ENCODE measurements at regions not wholly inside any gene's neighbourhood (a gene's known extent, or its start where the extent isn't known, plus 50 kb on each side); places are given as distances from the start of the nearest gene placed in this dataset.

DNA sequence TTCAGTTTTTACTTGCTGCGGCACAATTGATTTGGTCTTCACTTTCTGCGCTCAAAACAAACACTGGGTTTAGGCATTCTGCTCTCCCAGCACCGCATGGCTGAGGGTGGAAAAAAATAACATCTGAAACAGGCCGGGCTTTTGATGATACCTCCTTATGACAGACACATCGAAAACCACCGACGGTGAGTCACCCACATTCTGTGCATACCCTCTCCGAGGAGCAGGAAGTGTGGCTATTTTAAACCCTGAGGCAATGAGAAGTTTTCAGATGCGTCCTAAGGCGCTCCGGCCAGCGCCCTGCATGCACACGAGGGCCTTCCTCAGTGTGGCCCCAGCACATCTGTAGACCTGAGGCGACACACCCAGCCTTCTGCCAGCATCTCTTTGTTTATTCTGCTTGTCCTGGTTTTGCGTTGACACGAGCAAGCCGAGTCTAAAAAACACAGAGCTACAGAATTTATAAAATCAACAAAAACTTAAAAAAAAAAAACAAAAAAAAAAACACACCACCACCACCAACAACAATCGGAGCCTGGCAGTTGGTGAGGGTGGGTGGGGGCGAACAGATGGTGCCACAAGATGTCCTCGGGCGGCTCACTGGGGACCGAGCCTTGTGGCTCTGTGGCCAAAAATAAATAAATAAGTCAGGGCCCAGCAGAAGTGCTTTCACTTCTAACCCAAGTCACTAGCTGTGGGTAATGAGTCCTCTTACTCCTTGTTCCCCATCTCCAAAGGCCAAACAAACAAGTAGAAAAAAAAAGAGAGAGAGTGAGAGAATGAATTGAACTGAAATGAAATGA lies 162.6 kb upstream of the IRF2BP2 start:
- H3K27ac ChIP-seq (ENCODE audit: low read length): no peak overlapping the region
- no peaks in the 10 kb centered on the region for H3K4me1 ChIP-seq (ENCODE audit: low read length)
- H3K27me3 ChIP-seq (ENCODE audit: low read length): no peaks in the 10 kb centered on the region
- no peaks in the 10 kb centered on the region for H3K36me3 ChIP-seq (ENCODE audit: insufficient read depth, low read length)
- no peak overlapping the region for H3K9ac ChIP-seq (ENCODE audit: low read length)
- DNase-seq: no peak
- no peak overlapping the region for H3K4me3 ChIP-seq (ENCODE audit: low read length)
- no peaks in the 10 kb centered on the region for H3K9me3 ChIP-seq (ENCODE audit: low read length)
- H3K79me2 ChIP-seq (ENCODE audit: low read length): no peaks in the 10 kb centered on the region
- H4K20me1 ChIP-seq (ENCODE audit: insufficient read depth, low read depth, low read length): no peaks in the 10 kb centered on the region
- no peak overlapping the region for H3K4me2 ChIP-seq (ENCODE audit: low read depth, low read length, poor library complexity, severe bottlenecking)
- H3K9me2 ChIP-seq (replicated peaks; ENCODE audit: insufficient read depth, low read length): no peaks in the 10 kb centered on the region
- no peak overlapping the region for H2AFZ ChIP-seq (ENCODE audit: low read length)

DNA sequence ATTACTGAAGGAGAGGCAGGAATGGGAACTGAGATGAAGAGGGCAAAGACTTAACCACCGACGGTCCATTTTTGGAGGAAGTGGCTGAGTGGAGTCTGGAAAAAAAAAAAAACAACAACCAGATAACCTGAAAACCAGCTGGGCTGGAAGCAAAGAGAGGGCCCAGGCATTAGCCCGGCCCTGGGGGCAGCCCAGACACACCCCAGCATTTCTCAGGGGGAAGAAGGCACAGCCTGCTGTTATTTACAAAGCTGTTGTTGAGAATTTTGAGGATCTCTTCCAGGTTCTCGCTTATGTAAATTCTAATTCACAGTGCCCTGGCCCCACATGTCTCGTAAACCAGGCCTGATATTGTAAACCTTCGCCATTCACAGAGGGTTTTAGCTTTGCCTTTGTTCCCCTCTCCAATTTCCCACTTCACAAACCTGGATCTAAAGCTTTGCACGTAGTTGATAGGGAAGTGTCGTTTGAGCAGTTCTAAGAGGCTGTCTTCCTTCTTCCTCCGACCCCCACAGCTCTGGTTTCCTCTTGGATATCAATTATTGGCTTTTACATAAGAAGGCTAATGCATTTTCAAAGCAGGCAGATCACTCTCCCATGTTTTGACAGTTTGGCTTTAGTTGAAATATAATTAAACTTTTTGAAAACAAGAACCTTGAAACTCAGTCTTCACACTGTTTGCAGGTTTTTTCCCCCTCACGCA lies 161.8 kb upstream of the IRF2BP2 start:
- no peak overlapping the region for H3K27ac ChIP-seq (ENCODE audit: low read length)
- DNase-seq: no peak
- H3K36me3 ChIP-seq (ENCODE audit: insufficient read depth, low read length): no peaks in the 10 kb centered on the region
- no peaks in the 10 kb centered on the region for H3K27me3 ChIP-seq (ENCODE audit: low read length)
- H3K79me2 ChIP-seq (ENCODE audit: low read length): no peaks in the 10 kb centered on the region
- no peaks in the 10 kb centered on the region for H3K4me1 ChIP-seq (ENCODE audit: low read length)
- H4K20me1 ChIP-seq (ENCODE audit: insufficient read depth, low read depth, low read length): no peaks in the 10 kb centered on the region
- H3K9ac ChIP-seq (ENCODE audit: low read length): no peak overlapping the region
- H3K9me2 ChIP-seq (replicated peaks; ENCODE audit: insufficient read depth, low read length): no peaks in the 10 kb centered on the region
- no peak overlapping the region for H3K4me3 ChIP-seq (ENCODE audit: low read length)
- no peaks in the 10 kb centered on the region for H3K9me3 ChIP-seq (ENCODE audit: low read length)
- H3K4me2 ChIP-seq (ENCODE audit: low read depth, low read length, poor library complexity, severe bottlenecking): no peak overlapping the region
- H2AFZ ChIP-seq (ENCODE audit: low read length): no peak overlapping the region

DNA sequence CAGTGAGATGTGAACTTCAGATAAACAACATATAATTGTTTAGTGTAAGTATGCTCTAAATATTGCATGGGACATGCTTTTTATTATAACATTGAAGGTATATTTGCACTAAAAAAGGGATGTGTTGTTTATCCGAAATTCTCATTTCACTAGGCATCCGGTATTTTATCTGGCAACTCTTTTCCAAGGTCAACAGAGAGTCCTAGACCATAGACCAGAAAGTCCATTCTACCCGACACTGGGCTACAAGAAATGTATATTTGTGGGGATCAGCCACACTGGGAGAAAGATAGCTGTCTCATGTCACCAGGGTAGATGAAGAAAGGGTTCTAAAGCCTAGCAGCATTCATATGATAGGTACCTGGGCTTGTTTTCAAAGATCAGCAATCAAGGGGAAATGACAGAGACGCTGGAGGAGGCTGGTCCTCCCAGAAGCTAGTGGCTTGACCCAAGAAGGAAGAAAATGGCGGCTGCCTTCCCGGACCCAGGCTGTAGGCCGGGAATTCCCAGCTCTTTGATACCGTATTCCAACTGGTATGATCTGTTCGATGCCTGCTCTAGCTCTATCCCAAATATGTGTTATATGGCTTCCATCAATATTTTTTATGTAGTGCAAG lies 161.1 kb upstream of the IRF2BP2 start:
- H4K20me1 ChIP-seq (ENCODE audit: insufficient read depth, low read depth, low read length): no peaks in the 10 kb centered on the region
- H3K27me3 ChIP-seq (ENCODE audit: low read length): no peaks in the 10 kb centered on the region
- no peak overlapping the region for H3K4me3 ChIP-seq (ENCODE audit: low read length)
- no peaks in the 10 kb centered on the region for H3K79me2 ChIP-seq (ENCODE audit: low read length)
- no peaks in the 10 kb centered on the region for H3K9me3 ChIP-seq (ENCODE audit: low read length)
- H3K9ac ChIP-seq (ENCODE audit: low read length): no peak overlapping the region
- H3K4me1 ChIP-seq (ENCODE audit: low read length): no peaks in the 10 kb centered on the region
- no peak overlapping the region for H3K4me2 ChIP-seq (ENCODE audit: low read depth, low read length, poor library complexity, severe bottlenecking)
- H3K9me2 ChIP-seq (replicated peaks; ENCODE audit: insufficient read depth, low read length): no peaks in the 10 kb centered on the region
- H3K36me3 ChIP-seq (ENCODE audit: insufficient read depth, low read length): no peaks in the 10 kb centered on the region
- DNase-seq: no peak
- no peak overlapping the region for H3K27ac ChIP-seq (ENCODE audit: low read length)
- no peak overlapping the region for H2AFZ ChIP-seq (ENCODE audit: low read length)

DNA sequence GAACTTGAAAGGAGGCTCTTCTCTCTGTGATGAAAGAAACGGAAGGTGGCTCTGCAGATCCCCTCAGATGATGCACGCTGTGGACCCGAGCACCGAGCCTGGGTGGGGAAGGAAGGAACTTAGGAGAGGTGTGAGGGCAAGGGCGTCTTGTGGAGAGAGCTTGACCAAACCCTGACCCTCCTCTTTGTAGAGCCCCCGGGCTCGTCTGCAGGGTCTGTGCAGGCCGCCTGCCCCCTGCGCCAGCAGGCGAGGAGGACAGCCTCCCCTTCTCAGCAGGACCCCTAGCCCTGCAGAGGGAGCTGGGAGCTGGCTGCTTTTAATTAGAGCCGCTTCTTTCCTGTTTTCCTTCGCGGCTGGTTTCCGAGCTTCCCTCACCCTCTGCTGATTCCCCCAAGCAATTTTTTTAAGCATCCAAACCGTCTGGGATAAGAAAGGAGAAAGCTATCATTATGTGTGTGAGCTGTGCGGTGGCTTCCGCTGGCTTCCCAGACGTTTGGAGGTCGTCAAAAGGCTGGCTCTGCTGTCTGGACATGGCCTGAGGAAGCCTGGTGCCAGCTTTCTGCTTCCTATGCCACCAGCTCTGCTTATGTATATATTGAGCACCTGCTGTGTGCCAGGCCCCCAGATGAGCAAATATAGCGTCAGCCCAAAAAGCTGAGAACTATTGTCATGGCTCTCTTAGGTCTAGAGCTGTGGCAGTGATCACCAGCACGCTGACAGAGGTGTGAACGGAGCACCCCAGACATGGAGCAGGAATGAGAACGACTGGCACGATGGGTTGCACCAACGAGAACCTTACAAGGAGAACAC lies 160.2 kb upstream of the IRF2BP2 start:
- H4K20me1 ChIP-seq (ENCODE audit: insufficient read depth, low read depth, low read length): no peaks in the 10 kb centered on the region
- no peaks in the 10 kb centered on the region for H3K9me3 ChIP-seq (ENCODE audit: low read length)
- H3K9ac ChIP-seq (ENCODE audit: low read length): no peak overlapping the region
- no peak overlapping the region for H3K4me2 ChIP-seq (ENCODE audit: low read depth, low read length, poor library complexity, severe bottlenecking)
- H3K27ac ChIP-seq (ENCODE audit: low read length): no peak overlapping the region
- H3K9me2 ChIP-seq (replicated peaks; ENCODE audit: insufficient read depth, low read length): no peaks in the 10 kb centered on the region
- no peak for DNase-seq
- no peaks in the 10 kb centered on the region for H3K27me3 ChIP-seq (ENCODE audit: low read length)
- no peaks in the 10 kb centered on the region for H3K36me3 ChIP-seq (ENCODE audit: insufficient read depth, low read length)
- no peak overlapping the region for H3K4me3 ChIP-seq (ENCODE audit: low read length)
- no peaks in the 10 kb centered on the region for H3K79me2 ChIP-seq (ENCODE audit: low read length)
- H2AFZ ChIP-seq (ENCODE audit: low read length): no peak overlapping the region
- H3K4me1 ChIP-seq (ENCODE audit: low read length): no peaks in the 10 kb centered on the region

DNA sequence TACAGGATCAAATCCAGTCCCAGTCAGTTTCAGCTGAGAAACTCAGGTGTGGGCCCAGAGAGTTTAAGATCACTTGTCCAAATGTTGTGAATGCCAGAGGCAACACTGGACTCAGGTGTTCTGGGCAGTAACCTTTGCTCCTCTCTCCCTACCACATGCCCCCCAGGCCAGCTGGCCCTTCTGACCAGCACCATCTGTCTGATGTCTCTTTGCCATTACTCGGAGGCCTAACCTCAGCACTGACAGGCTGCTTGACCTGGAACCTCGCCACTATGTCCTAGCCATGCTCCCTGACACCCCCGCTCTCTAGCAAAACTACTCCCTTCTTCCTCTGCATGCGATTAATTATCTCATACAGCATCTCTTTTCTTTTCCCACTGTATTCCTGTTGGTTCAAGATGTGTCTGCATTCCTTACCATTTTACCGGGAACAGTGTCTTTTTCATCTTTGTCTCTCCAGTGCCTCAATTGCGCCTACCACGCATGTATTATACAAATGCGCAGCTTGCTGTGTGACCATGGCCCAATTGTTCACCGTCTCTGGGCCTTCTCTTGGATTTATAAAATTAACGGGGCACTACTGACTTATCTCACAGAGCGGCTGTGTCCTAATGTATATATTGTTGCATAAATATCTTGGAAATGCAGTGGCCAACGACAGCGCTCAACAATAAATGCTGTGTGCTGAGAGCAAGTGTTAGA lies 159.5 kb upstream of the IRF2BP2 start:
- no peaks in the 10 kb centered on the region for H3K27me3 ChIP-seq (ENCODE audit: low read length)
- no peak for DNase-seq
- no peaks in the 10 kb centered on the region for H3K9me2 ChIP-seq (replicated peaks; ENCODE audit: insufficient read depth, low read length)
- no peak overlapping the region for H3K4me2 ChIP-seq (ENCODE audit: low read depth, low read length, poor library complexity, severe bottlenecking)
- no peaks in the 10 kb centered on the region for H3K9me3 ChIP-seq (ENCODE audit: low read length)
- no peak overlapping the region for H3K9ac ChIP-seq (ENCODE audit: low read length)
- H2AFZ ChIP-seq (ENCODE audit: low read length): no peak overlapping the region
- H3K79me2 ChIP-seq (ENCODE audit: low read length): no peaks in the 10 kb centered on the region
- H4K20me1 ChIP-seq (ENCODE audit: insufficient read depth, low read depth, low read length): no peaks in the 10 kb centered on the region
- H3K36me3 ChIP-seq (ENCODE audit: insufficient read depth, low read length): no peaks in the 10 kb centered on the region
- no peak overlapping the region for H3K4me3 ChIP-seq (ENCODE audit: low read length)
- no peaks in the 10 kb centered on the region for H3K4me1 ChIP-seq (ENCODE audit: low read length)
- no peak overlapping the region for H3K27ac ChIP-seq (ENCODE audit: low read length)

DNA sequence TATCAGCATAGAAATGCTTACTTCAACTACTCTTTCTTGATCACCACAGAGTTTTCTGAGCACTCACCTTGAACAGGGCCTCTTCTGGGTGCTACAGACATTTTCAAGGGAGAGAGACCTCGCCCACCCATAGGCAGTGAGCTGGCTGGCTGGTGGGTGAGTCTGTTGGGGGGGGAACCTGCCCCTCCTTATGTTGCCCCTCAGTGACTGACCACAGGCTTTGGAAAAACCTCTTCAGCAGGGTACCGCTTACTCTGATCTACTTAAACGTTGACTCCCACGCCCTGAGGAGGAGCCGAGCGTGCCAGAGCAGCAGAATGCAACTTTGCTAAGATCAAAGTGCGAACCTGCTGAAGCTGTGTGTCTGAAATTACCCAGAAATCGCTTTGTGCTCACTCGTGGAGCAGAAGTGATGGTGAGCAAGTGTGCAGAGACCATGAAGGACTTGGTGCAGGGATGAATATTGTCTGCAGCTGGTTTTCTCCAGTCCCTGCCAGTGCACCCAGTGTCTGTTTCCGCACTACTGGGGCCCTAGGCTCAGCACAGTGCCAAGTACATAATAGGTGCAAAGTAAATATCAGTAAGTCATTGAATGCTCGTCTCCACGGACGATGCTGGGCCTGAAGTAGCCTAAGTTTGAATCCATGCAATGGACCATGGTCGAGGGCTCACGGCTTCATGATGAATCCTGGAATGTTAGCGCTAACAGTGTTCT lies 158.7 kb upstream of the IRF2BP2 start:
- H3K4me3 ChIP-seq (ENCODE audit: low read length): no peak overlapping the region
- no peaks in the 10 kb centered on the region for H4K20me1 ChIP-seq (ENCODE audit: insufficient read depth, low read depth, low read length)
- no peaks in the 10 kb centered on the region for H3K79me2 ChIP-seq (ENCODE audit: low read length)
- H3K9me3 ChIP-seq (ENCODE audit: low read length): no peaks in the 10 kb centered on the region
- H3K27ac ChIP-seq (ENCODE audit: low read length): no peak overlapping the region
- H3K9me2 ChIP-seq (replicated peaks; ENCODE audit: insufficient read depth, low read length): no peaks in the 10 kb centered on the region
- H3K27me3 ChIP-seq (ENCODE audit: low read length): no peaks in the 10 kb centered on the region
- DNase-seq: no peak
- H3K9ac ChIP-seq (ENCODE audit: low read length): no peak overlapping the region
- no peak overlapping the region for H3K4me2 ChIP-seq (ENCODE audit: low read depth, low read length, poor library complexity, severe bottlenecking)
- H3K36me3 ChIP-seq (ENCODE audit: insufficient read depth, low read length): no peaks in the 10 kb centered on the region
- no peaks in the 10 kb centered on the region for H3K4me1 ChIP-seq (ENCODE audit: low read length)
- H2AFZ ChIP-seq (ENCODE audit: low read length): no peak overlapping the region

DNA sequence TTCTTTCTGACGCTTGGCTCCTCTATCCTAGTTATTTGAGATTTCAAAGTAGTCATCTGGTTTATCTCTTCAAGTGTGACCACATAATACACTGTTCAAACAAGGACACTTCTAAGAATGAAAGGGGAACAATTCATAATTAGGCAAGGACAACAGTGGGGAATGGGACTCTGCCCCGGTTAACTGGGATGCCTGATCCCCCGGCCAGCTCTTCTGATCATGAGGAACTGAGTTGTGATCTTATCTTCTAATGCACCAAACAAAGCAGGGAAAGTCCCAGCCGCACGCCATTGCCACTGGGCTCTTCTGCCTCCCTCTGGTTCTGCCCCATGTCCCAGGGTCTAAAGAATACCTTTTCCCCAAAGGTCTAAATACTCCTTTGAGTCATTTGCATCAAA lies 158.2 kb upstream of the IRF2BP2 start:
- H3K4me3 ChIP-seq (ENCODE audit: low read length): no peak overlapping the region
- no peak overlapping the region for H3K4me2 ChIP-seq (ENCODE audit: low read depth, low read length, poor library complexity, severe bottlenecking)
- H4K20me1 ChIP-seq (ENCODE audit: insufficient read depth, low read depth, low read length): no peaks in the 10 kb centered on the region
- H3K36me3 ChIP-seq (ENCODE audit: insufficient read depth, low read length): no peaks in the 10 kb centered on the region
- no peaks in the 10 kb centered on the region for H3K9me2 ChIP-seq (replicated peaks; ENCODE audit: insufficient read depth, low read length)
- H3K27ac ChIP-seq (ENCODE audit: low read length): no peak overlapping the region
- no peak overlapping the region for H2AFZ ChIP-seq (ENCODE audit: low read length)
- H3K4me1 ChIP-seq (ENCODE audit: low read length): no peaks in the 10 kb centered on the region
- H3K79me2 ChIP-seq (ENCODE audit: low read length): no peaks in the 10 kb centered on the region
- no peaks in the 10 kb centered on the region for H3K9me3 ChIP-seq (ENCODE audit: low read length)
- no peaks in the 10 kb centered on the region for H3K27me3 ChIP-seq (ENCODE audit: low read length)
- H3K9ac ChIP-seq (ENCODE audit: low read length): no peak overlapping the region
- no peak for DNase-seq

Measured in Karpas-422 (cell line).